H1 (cell line): ENCODE measurements at regions not wholly inside any gene's neighbourhood (a gene's known extent, or its start where the extent isn't known, plus 50 kb on each side); places are given as distances from the start of the nearest gene placed in this dataset.

ENCODE experiments used
- CEBPB ChIP-seq: IDR thresholded peaks from 2 replicates; pipeline ENCODE4 v1.6.1; 2012; ENCODE audit warnings: low read depth, low read length
- CHD1 ChIP-seq: IDR thresholded peaks from 2 replicates; pipeline ENCODE4 v1.6.1; 2012; ENCODE audit warnings: low read depth, low read length, improper control_type of control experiment
- FOSL1 ChIP-seq: IDR thresholded peaks from 2 replicates; pipeline ENCODE4 v1.6.1; 2011; ENCODE audit warnings: mild to moderate bottlenecking, low read depth, low read length, moderate library complexity; ENCODE audit not compliant: insufficient read depth
- JUND ChIP-seq: IDR thresholded peaks from 2 replicates; pipeline ENCODE4 v1.6.1; 2011; ENCODE audit warnings: mild to moderate bottlenecking, improper control_type of control experiment, low read length
- KDM4A ChIP-seq: IDR thresholded peaks from one replicate; pipeline ENCODE4 v1.7.1; 2012; ENCODE audit warnings: low read depth, mild to moderate bottlenecking, moderate library complexity, low read length, inconsistent platforms; ENCODE audit not compliant: severe bottlenecking
- KDM5A ChIP-seq: fragments of 200-600 bp; IDR thresholded peaks from 2 replicates; pipeline ENCODE4 v1.7.1; 2012; ENCODE audit warnings: mild to moderate bottlenecking, low read length, inconsistent platforms, mixed read lengths
- POU5F1 ChIP-seq: IDR thresholded peaks from 2 replicates; pipeline ENCODE4 v1.6.1; 2011; ENCODE audit warnings: low read depth, mild to moderate bottlenecking, low read length, moderate library complexity
- SIN3A ChIP-seq, 2 experiments: IDR thresholded peaks in 1 of 2; conservative IDR thresholded peaks in 1 of 2; 2 replicates each; pipeline ENCODE4 v1.6.1; 2011 to 2012; ENCODE audit warnings: low read length in 2 of 2, improper control_type of control experiment in 1 of 2, low read depth in 1 of 2, mild to moderate bottlenecking in 1 of 2
- SIRT6 ChIP-seq: IDR thresholded peaks from one replicate; pipeline ENCODE4 v1.7.1; 2012; ENCODE audit warnings: low read length, inconsistent platforms
- SP2 ChIP-seq: IDR thresholded peaks from 2 replicates; pipeline ENCODE4 v1.6.1; 2012; ENCODE audit warnings: mild to moderate bottlenecking, low read length, inconsistent platforms
- TBP ChIP-seq: IDR thresholded peaks from 2 replicates; pipeline ENCODE4 v1.6.1; 2011; ENCODE audit warnings: low read depth, low read length, improper control_type of control experiment
- TF ChIP-seq, protein P1 (sequence below): fragments of 300-600 bp; sonication (generic); IDR thresholded peaks from 2 replicates; pipeline ENCODE4 v1.7.1; 2012; ENCODE audit warnings: low read length, moderate library complexity, mild to moderate bottlenecking, inconsistent platforms; ENCODE audit not compliant: insufficient replicate concordance

DNA sequence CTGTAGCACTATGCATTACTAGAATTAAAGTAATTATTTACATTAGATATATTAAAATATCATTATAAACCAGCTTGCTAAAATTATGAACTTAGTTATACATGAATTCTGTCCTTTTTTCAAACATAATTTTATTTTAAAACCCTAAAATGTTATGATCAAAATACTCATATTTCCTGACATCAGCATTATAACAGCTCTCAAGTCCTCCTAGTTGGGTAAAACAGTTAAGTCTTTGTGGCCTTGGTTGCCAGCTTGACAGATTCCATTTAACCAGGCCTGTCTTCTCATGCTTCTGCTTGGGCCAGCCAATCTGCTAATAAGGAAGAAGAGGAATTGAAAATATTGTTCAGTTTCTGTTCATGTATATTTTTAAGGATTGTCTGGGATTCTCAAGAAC, 147.9 kb upstream of the SLC35B3 start (continued):
- TF ChIP-seq, protein P1, sequence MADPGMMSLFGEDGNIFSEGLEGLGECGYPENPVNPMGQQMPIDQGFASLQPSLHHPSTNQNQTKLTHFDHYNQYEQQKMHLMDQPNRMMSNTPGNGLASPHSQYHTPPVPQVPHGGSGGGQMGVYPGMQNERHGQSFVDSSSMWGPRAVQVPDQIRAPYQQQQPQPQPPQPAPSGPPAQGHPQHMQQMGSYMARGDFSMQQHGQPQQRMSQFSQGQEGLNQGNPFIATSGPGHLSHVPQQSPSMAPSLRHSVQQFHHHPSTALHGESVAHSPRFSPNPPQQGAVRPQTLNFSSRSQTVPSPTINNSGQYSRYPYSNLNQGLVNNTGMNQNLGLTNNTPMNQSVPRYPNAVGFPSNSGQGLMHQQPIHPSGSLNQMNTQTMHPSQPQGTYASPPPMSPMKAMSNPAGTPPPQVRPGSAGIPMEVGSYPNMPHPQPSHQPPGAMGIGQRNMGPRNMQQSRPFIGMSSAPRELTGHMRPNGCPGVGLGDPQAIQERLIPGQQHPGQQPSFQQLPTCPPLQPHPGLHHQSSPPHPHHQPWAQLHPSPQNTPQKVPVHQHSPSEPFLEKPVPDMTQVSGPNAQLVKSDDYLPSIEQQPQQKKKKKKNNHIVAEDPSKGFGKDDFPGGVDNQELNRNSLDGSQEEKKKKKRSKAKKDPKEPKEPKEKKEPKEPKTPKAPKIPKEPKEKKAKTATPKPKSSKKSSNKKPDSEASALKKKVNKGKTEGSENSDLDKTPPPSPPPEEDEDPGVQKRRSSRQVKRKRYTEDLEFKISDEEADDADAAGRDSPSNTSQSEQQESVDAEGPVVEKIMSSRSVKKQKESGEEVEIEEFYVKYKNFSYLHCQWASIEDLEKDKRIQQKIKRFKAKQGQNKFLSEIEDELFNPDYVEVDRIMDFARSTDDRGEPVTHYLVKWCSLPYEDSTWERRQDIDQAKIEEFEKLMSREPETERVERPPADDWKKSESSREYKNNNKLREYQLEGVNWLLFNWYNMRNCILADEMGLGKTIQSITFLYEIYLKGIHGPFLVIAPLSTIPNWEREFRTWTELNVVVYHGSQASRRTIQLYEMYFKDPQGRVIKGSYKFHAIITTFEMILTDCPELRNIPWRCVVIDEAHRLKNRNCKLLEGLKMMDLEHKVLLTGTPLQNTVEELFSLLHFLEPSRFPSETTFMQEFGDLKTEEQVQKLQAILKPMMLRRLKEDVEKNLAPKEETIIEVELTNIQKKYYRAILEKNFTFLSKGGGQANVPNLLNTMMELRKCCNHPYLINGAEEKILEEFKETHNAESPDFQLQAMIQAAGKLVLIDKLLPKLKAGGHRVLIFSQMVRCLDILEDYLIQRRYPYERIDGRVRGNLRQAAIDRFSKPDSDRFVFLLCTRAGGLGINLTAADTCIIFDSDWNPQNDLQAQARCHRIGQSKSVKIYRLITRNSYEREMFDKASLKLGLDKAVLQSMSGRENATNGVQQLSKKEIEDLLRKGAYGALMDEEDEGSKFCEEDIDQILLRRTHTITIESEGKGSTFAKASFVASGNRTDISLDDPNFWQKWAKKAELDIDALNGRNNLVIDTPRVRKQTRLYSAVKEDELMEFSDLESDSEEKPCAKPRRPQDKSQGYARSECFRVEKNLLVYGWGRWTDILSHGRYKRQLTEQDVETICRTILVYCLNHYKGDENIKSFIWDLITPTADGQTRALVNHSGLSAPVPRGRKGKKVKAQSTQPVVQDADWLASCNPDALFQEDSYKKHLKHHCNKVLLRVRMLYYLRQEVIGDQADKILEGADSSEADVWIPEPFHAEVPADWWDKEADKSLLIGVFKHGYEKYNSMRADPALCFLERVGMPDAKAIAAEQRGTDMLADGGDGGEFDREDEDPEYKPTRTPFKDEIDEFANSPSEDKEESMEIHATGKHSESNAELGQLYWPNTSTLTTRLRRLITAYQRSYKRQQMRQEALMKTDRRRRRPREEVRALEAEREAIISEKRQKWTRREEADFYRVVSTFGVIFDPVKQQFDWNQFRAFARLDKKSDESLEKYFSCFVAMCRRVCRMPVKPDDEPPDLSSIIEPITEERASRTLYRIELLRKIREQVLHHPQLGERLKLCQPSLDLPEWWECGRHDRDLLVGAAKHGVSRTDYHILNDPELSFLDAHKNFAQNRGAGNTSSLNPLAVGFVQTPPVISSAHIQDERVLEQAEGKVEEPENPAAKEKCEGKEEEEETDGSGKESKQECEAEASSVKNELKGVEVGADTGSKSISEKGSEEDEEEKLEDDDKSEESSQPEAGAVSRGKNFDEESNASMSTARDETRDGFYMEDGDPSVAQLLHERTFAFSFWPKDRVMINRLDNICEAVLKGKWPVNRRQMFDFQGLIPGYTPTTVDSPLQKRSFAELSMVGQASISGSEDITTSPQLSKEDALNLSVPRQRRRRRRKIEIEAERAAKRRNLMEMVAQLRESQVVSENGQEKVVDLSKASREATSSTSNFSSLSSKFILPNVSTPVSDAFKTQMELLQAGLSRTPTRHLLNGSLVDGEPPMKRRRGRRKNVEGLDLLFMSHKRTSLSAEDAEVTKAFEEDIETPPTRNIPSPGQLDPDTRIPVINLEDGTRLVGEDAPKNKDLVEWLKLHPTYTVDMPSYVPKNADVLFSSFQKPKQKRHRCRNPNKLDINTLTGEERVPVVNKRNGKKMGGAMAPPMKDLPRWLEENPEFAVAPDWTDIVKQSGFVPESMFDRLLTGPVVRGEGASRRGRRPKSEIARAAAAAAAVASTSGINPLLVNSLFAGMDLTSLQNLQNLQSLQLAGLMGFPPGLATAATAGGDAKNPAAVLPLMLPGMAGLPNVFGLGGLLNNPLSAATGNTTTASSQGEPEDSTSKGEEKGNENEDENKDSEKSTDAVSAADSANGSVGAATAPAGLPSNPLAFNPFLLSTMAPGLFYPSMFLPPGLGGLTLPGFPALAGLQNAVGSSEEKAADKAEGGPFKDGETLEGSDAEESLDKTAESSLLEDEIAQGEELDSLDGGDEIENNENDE: no peak
- TF ChIP-seq FOSL1 (no peak), JUND (no peak), SIN3A (conservative IDR thresholded peaks at IDR 0.05 in 1 of 2, IDR thresholded peaks at IDR 0.05 in 1 of 2; ENCODE audit: low read depth in 1 of 2, low read length in 2 of 2) (no peak), CHD1 (no peak), KDM4A (no peak), KDM5A (no peak), TBP (no peak), SP2 (no peak), SIRT6 (no peak), POU5F1 (no peak), CEBPB (no peak)
- TF ChIP-seq, all 59 proteins: peak for 0
